ENCODE measurements at regions not wholly inside any gene's neighbourhood (a gene's known extent, or its start where the extent isn't known, plus 50 kb on each side); places are given as distances from the start of the nearest gene placed in this dataset.

GRCh38 chr5:68999181-68999580 lies 94.6 kb upstream of the SLC30A5 start:
- TF ChIP-seq CTCF (IDR thresholded peaks at IDR 0.05 in 8 of 11, conservative IDR thresholded peaks at IDR 0.05 in 3 of 11) (no peak), POLR2AphosphoS5 (IDR thresholded peaks at IDR 0.05) (no peak), POLR2A (IDR thresholded peaks at IDR 0.05) (no peak)
